Vagina (tissue), 2 donors: ENCODE measurements at regions not wholly inside any gene's neighbourhood (a gene's known extent, or its start where the extent isn't known, plus 50 kb on each side); places are given as distances from the start of the nearest gene placed in this dataset.

ENCODE experiments used
- DNase-seq, 2 donors: peaks; one replicate each; pipeline ENCODE4 v3.0.0-alpha.2; 2017; ENCODE audit errors: extremely low spot score in 2 of 2
- H3K27ac ChIP-seq: fragments of 200-600 bp; sonication (generic); one replicate; pipeline ENCODE4 v1.5.1; 2019
- H3K27me3 ChIP-seq: fragments of 200-600 bp; sonication (generic); one replicate; pipeline ENCODE4 v1.5.1; 2019
- H3K36me3 ChIP-seq, 2 donors: fragments of 200-600 bp; sonication (generic); one replicate each; pipeline ENCODE4 v1.5.1; 2017 to 2019
- H3K4me1 ChIP-seq: fragments of 200-600 bp; sonication (generic); one replicate; pipeline ENCODE4 v1.5.1; 2019
- H3K4me3 ChIP-seq, 2 donors: fragments of 200-600 bp; sonication (generic); 1 replicate in 1 of 2; 2 replicates in 1 of 2; pipeline ENCODE4 v1.5.1; 2016 to 2019
- H3K9me3 ChIP-seq: fragments of 200-600 bp; sonication (generic); one replicate; pipeline ENCODE4 v1.5.1; 2019
- POLR2A ChIP-seq, 2 donors: fragments of 450-650 bp; IDR thresholded peaks; one replicate each; pipeline ENCODE4 v1.6.1; 2017; ENCODE audit warnings: antibody characterized with exemption in 2 of 2, mild to moderate bottlenecking in 2 of 2, moderate library complexity in 2 of 2
- POLR2AphosphoS5 ChIP-seq, 2 donors: sonication (generic); formaldehyde crosslinking; IDR thresholded peaks; one replicate each; pipeline ENCODE4 v1.9.0; 2017; ENCODE audit warnings: antibody characterized with exemption in 2 of 2, mild to moderate bottlenecking in 2 of 2, low read depth in 1 of 2; ENCODE audit not compliant: insufficient read depth in 1 of 2
- intact Hi-C: fragments of 100-400 bp; cut with DNase I; formaldehyde crosslinking; loops from one replicate; pipeline ENCODE4 v1.15.1; 2023
- TF ChIP-seq, protein P1 (sequence below), 3 experiments: fragments of 450-650 bp in 2 of 3; fragments of 200-600 bp in 1 of 3; sonication (generic) in 1 of 3; IDR thresholded peaks; one replicate each; pipeline ENCODE4 v1.5.1; 2017 to 2019; ENCODE audit warnings: antibody characterized with exemption in 3 of 3, mild to moderate bottlenecking in 2 of 3, moderate library complexity in 2 of 3

DNA sequence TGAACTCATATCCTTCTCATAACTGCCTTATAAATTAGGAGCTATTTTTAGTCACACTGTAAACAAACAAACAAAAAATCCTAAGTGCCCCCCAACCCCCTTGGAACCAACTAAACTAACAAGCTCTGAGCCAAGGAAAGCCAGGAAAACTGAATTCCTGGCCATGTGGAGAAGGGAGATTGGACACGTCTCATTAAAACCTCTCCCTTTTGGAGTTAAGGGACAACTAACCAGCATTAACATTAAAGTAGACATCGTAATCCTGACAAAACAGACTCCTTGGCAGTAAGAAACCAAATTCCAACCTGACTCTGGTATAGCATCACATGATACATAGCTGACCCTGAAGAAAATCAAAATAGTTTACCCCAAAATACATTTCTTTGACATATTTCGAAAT is 937.1 kb upstream of the GRIA3 start:
- Histone ChIP-seq H3K9me3 (no peaks in the 10 kb centered on the region), H3K27me3 (no peaks in the 10 kb centered on the region), H3K4me1 (no peaks in the 10 kb centered on the region), H3K36me3 (no peaks in the 10 kb centered on the region), H3K27ac (no peak overlapping the region), H3K4me3 (no peak overlapping the region)
- TF ChIP-seq POLR2AphosphoS5 (IDR thresholded peaks at IDR 0.05; ENCODE audit: insufficient read depth in 1 of 2, low read depth in 1 of 2) (no peak), POLR2A (IDR thresholded peaks at IDR 0.05) (no peak)
- TF ChIP-seq, protein P1, sequence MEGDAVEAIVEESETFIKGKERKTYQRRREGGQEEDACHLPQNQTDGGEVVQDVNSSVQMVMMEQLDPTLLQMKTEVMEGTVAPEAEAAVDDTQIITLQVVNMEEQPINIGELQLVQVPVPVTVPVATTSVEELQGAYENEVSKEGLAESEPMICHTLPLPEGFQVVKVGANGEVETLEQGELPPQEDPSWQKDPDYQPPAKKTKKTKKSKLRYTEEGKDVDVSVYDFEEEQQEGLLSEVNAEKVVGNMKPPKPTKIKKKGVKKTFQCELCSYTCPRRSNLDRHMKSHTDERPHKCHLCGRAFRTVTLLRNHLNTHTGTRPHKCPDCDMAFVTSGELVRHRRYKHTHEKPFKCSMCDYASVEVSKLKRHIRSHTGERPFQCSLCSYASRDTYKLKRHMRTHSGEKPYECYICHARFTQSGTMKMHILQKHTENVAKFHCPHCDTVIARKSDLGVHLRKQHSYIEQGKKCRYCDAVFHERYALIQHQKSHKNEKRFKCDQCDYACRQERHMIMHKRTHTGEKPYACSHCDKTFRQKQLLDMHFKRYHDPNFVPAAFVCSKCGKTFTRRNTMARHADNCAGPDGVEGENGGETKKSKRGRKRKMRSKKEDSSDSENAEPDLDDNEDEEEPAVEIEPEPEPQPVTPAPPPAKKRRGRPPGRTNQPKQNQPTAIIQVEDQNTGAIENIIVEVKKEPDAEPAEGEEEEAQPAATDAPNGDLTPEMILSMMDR (IDR thresholded peaks at IDR 0.05) = no peak
- no peak for DNase-seq
- intact Hi-C loops = no loop called here

DNA sequence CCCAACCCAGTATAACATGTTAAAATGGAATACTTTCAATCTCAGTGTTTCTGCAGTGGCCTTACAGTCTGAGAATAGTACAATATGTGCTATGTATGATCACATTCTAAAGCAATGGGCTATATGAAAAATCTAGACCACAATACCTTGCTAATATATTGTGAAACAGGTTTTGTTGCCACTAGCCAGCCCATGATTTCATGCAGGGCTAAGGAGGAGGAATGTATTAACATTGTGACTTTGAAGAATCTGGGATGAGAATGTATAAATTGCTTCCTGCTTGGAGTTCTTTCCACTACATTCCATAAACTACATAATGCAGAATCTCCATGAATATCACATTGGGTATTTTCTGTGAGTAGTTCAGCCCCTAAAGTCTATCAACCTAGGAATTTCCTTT is 935.4 kb upstream of the GRIA3 start:
- intact Hi-C loops = no loop called here
- no peak for DNase-seq
- Histone ChIP-seq H3K4me3 (no peak overlapping the region), H3K27me3 (no peaks in the 10 kb centered on the region), H3K4me1 (no peaks in the 10 kb centered on the region), H3K36me3 (no peaks in the 10 kb centered on the region), H3K27ac (no peak overlapping the region), H3K9me3 (no peaks in the 10 kb centered on the region)
- TF ChIP-seq POLR2A (IDR thresholded peaks at IDR 0.05) = no peak
- TF ChIP-seq, protein P1 (IDR thresholded peaks at IDR 0.05) = no peak

DNA sequence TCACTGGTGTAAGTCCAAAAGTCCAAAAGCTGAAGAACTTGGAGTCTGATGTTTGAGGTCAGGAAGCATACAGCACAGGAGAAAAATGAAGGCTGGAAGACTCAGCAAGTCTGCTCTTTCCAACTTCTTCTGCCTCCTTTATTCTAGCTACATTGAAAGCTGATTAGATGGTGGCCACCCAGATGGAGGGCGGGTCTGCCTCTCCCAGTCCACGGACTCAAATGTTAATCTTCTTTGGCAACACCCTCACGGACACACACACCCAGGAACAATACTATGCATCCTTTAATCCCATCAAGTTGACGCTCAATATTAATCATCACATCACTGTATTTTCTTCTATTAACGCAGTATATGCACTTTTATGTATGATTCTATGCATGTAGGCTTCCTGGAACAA is 931.6 kb upstream of the GRIA3 start:
- intact Hi-C loops = no loop called here

DNA sequence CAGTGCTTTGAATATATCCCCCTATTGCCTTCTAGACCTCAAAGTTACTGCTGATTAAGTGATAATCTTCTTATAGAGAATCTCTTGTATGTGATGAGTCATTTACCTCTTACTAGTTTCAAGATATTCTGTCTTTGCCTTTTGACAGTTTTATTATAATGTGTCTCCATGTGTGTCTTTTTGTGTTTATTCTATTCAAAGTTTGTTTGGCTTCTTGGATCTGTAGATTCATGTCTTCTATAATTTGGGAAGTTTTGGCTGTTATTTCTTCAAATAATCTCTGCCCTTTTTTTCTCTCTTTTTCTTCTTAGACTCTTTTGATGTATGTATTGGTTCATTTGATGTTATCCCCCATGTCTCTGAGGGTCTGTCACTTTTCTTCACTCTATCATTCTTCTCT is 915.7 kb upstream of the GRIA3 start:
- H3K4me3 ChIP-seq = no peak overlapping the region
- no peaks in the 10 kb centered on the region for H3K27me3 ChIP-seq
- no peak overlapping the region for H3K27ac ChIP-seq
- H3K4me1 ChIP-seq = no peaks in the 10 kb centered on the region
- intact Hi-C loops = no loop called here
- TF ChIP-seq, protein P1 (IDR thresholded peaks at IDR 0.05) = no peak
- TF ChIP-seq POLR2A (IDR thresholded peaks at IDR 0.05) = no peak
- TF ChIP-seq POLR2AphosphoS5 (IDR thresholded peaks at IDR 0.05; ENCODE audit: insufficient read depth in 1 of 2, low read depth in 1 of 2) = no peak
- no peaks in the 10 kb centered on the region for H3K36me3 ChIP-seq
- no peak for DNase-seq
- no peaks in the 10 kb centered on the region for H3K9me3 ChIP-seq

More for the DNA sequence above, 931.6 kb upstream of the GRIA3 start:
- TF ChIP-seq, protein P1 (IDR thresholded peaks at IDR 0.05) = no peak
- TF ChIP-seq POLR2AphosphoS5 (IDR thresholded peaks at IDR 0.05; ENCODE audit: insufficient read depth in 1 of 2, low read depth in 1 of 2) = no peak
- TF ChIP-seq POLR2A (IDR thresholded peaks at IDR 0.05) = no peak
- H3K27me3 ChIP-seq = no peaks in the 10 kb centered on the region
- no peak overlapping the region for H3K4me3 ChIP-seq
- no peak for DNase-seq
- H3K9me3 ChIP-seq = no peaks in the 10 kb centered on the region
- H3K4me1 ChIP-seq = no peaks in the 10 kb centered on the region
- no peaks in the 10 kb centered on the region for H3K36me3 ChIP-seq
- H3K27ac ChIP-seq = no peak overlapping the region

DNA sequence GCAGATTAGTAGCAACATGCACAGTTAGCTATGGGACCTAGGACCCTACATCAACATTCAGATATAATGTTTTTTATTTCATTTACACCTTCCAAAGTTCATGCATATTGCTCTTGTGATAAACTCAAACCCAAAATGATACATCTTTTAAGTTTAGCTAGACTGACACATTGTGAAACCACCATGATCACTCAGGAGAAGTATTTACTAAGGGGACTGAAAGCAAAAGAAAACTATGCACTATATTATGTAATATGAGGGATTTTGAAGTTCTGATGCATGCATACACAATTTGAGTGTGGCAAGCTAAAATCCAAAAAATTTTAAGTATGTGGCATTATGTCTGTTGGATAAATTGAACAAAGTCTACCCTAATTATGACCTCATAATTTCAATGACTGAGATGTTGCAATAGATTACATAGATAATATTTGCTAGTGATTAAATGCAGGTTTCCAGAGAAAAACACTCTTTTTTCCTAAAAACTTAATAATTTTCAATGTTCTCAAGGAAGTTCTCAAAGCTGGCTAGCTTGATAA is 914.8 kb upstream of the GRIA3 start:
- Histone ChIP-seq H3K36me3 (no peaks in the 10 kb centered on the region), H3K4me3 (no peak overlapping the region), H3K27me3 (no peaks in the 10 kb centered on the region), H3K4me1 (no peaks in the 10 kb centered on the region), H3K27ac (no peak overlapping the region), H3K9me3 (no peaks in the 10 kb centered on the region)
- intact Hi-C loops = no loop called here
- DNase-seq = no peak
- TF ChIP-seq POLR2AphosphoS5 (IDR thresholded peaks at IDR 0.05; ENCODE audit: insufficient read depth in 1 of 2, low read depth in 1 of 2) = no peak
- TF ChIP-seq POLR2A (IDR thresholded peaks at IDR 0.05) = no peak
- TF ChIP-seq, protein P1 (IDR thresholded peaks at IDR 0.05) = no peak
